ENCODE measurements at regions not wholly inside any gene's neighbourhood (a gene's known extent, or its start where the extent isn't known, plus 50 kb on each side); places are given as distances from the start of the nearest gene placed in this dataset.

DNA sequence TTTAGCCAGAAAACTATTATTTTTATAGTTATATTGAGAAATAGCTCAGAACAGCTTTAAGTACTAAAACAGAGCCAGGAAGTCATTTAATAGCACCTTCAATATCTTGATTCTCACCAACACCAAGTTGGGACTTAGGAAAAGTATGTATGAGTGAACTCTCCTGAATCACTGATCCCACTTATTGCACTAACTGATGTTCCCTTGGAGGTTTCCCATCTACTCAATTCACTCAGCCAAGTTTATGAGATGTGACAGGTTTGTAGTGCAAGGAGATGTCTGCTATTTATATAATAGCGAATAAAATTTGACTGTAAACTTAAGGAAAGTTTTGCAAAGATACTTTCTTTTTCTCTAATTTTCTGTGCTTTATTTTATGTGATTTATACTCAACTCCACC, 1147.6 kb upstream of the PCDH20 start:
- no peak for TF ChIP-seq EZH2phosphoT487 (IDR thresholded peaks at IDR 0.05; ENCODE audit: borderline replicate concordance)
- TF ChIP-seq, protein P1, sequence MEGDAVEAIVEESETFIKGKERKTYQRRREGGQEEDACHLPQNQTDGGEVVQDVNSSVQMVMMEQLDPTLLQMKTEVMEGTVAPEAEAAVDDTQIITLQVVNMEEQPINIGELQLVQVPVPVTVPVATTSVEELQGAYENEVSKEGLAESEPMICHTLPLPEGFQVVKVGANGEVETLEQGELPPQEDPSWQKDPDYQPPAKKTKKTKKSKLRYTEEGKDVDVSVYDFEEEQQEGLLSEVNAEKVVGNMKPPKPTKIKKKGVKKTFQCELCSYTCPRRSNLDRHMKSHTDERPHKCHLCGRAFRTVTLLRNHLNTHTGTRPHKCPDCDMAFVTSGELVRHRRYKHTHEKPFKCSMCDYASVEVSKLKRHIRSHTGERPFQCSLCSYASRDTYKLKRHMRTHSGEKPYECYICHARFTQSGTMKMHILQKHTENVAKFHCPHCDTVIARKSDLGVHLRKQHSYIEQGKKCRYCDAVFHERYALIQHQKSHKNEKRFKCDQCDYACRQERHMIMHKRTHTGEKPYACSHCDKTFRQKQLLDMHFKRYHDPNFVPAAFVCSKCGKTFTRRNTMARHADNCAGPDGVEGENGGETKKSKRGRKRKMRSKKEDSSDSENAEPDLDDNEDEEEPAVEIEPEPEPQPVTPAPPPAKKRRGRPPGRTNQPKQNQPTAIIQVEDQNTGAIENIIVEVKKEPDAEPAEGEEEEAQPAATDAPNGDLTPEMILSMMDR (conservative IDR thresholded peaks at IDR 0.05; ENCODE audit: low read length) = no peak

All from Loucy (cell line).